Endothelial cell of umbilical vein (primary cell): ENCODE measurements at regions not wholly inside any gene's neighbourhood (a gene's known extent, or its start where the extent isn't known, plus 50 kb on each side); places are given as distances from the start of the nearest gene placed in this dataset.

Source experiments
- BruUV-seq: library from RNA; stranded (reverse); fragments of 400-500 nt; replicated peaks from 2 replicates; lab custom pipeline; 2021; lab: Mats Ljungman, UMichigan
- CTCF ChIA-PET: fragments of 300-600, 350-600 bp; sonication (Branson Sonifier 250); formaldehyde crosslinking; loops from one replicate; lab custom pipeline; 2021; ENCODE audit warnings: antibody characterized with exemption, inconsistent platforms; lab: Charles Lee
- POLR2A ChIA-PET: fragments of 300-600, 350-600 bp; sonication (Branson Sonifier 250); formaldehyde crosslinking; loops from one replicate; lab custom pipeline; 2021; ENCODE audit warnings: antibody characterized with exemption, inconsistent platforms; lab: Charles Lee
- DNase-seq: peaks from one replicate; pipeline ENCODE4 v3.0.0-alpha.2; 2011; ENCODE audit warnings: low read depth, low spot score
- FAIRE-seq: peaks from 2 replicates; lab custom pipeline; 2011; peaks lifted over from hg19 to GRCh38; lab: Jason Lieb, UNC
- H2AFZ ChIP-seq: 2 replicates; pipeline ENCODE4 v1.6.0; 2012; ENCODE audit warnings: low read depth, low read length, control low read depth, inconsistent platforms
- H3K27ac ChIP-seq: 2 replicates; pipeline ENCODE4 v1.5.1; 2011; ENCODE audit warnings: low read depth, mild to moderate bottlenecking, control low read depth, low read length, moderate library complexity; ENCODE audit not compliant: insufficient read depth
- H3K27me3 ChIP-seq, 2 experiments: 2 replicates each; pipeline versions ENCODE4 v1.6.0 to v1.6.1; 2011; ENCODE audit warnings: low read length in 2 of 2, mixed read lengths in 1 of 2; ENCODE audit not compliant: control insufficient read depth in 2 of 2, insufficient read depth in 2 of 2
- H3K36me3 ChIP-seq, 2 experiments: 2 replicates in 1 of 2; 3 replicates in 1 of 2; pipeline ENCODE4 v1.5.1; 2011; ENCODE audit warnings: low read length in 2 of 2, mild to moderate bottlenecking in 1 of 2, moderate library complexity in 1 of 2; ENCODE audit not compliant: control insufficient read depth in 2 of 2, insufficient read depth in 2 of 2; ENCODE audit errors: extremely low read depth in 1 of 2
- H3K4me1 ChIP-seq: 3 replicates; pipeline ENCODE4 v1.5.1; 2011; ENCODE audit warnings: mild to moderate bottlenecking, low read length; ENCODE audit not compliant: control insufficient read depth, insufficient read depth; ENCODE audit errors: extremely low read depth
- H3K4me2 ChIP-seq: 2 replicates; pipeline ENCODE4 v1.6.1; 2011; ENCODE audit warnings: low read length, control low read depth, mixed read lengths; ENCODE audit not compliant: insufficient read depth
- H3K4me3 ChIP-seq, 3 experiments: fragments of 200-600 bp in 1 of 3; sonication (generic), shearing (Covaris generic) in 1 of 3; replicated peaks in 1 of 3; 2 replicates each; pipeline ENCODE4 v1.5.1; 2011 to 2016; ENCODE audit warnings: control low read depth in 3 of 3, low read length in 3 of 3, mild to moderate bottlenecking in 2 of 3, inconsistent platforms in 1 of 3, low read depth in 1 of 3, moderate library complexity in 1 of 3; ENCODE audit not compliant: insufficient read depth in 1 of 3
- H3K79me2 ChIP-seq: 2 replicates; pipeline ENCODE4 v1.6.0; 2012; ENCODE audit warnings: low read length, inconsistent platforms; ENCODE audit not compliant: control insufficient read depth, insufficient read depth
- H3K9ac ChIP-seq: replicated peaks from 2 replicates; pipeline ENCODE3; 2011; ENCODE audit warnings: low read length, control low read depth; ENCODE audit not compliant: insufficient read depth; ENCODE audit errors: extremely low read depth
- H3K9me1 ChIP-seq: replicated peaks from 3 replicates; pipeline ENCODE4 v1.6.0; 2011; ENCODE audit warnings: mild to moderate bottlenecking, low read length; ENCODE audit not compliant: control insufficient read depth, insufficient read depth; ENCODE audit errors: extremely low read depth
- H3K9me3 ChIP-seq: replicated peaks from 2 replicates; pipeline ENCODE4 v1.5.1; 2012; ENCODE audit warnings: low read length, inconsistent platforms; ENCODE audit not compliant: control insufficient read depth, insufficient read depth
- H4K20me1 ChIP-seq: replicated peaks from 2 replicates; pipeline ENCODE3; 2011; ENCODE audit warnings: mild to moderate bottlenecking, low read length; ENCODE audit not compliant: control insufficient read depth, insufficient read depth; ENCODE audit errors: extremely low read depth
- CTCF ChIP-seq, 2 donors: IDR thresholded peaks; 1 replicate in 1 of 2; 2 replicates in 1 of 2; pipeline ENCODE4 v1.5.1; 2011; ENCODE audit warnings: low read length in 2 of 2, mild to moderate bottlenecking in 2 of 2, moderate library complexity in 2 of 2, control low read depth in 1 of 2, inconsistent platforms in 1 of 2, low read depth in 1 of 2; ENCODE audit not compliant: insufficient read depth in 1 of 2; ENCODE audit errors: extremely low read depth in 1 of 2
- EZH2 ChIP-seq: IDR thresholded peaks from 2 replicates; pipeline ENCODE4 v1.6.1; 2012; ENCODE audit warnings: borderline replicate concordance, low read depth, mild to moderate bottlenecking, moderate library complexity, low read length, inconsistent platforms; ENCODE audit not compliant: severe bottlenecking
- FOS ChIP-seq: IDR thresholded peaks from 2 replicates; pipeline ENCODE4 v1.6.1; 2011; ENCODE audit warnings: mild to moderate bottlenecking, low read length, moderate library complexity, borderline replicate concordance; ENCODE audit not compliant: insufficient read depth
- GATA2 ChIP-seq: IDR thresholded peaks from 2 replicates; pipeline ENCODE4 v1.7.0; 2011; ENCODE audit warnings: low read depth, mild to moderate bottlenecking, moderate library complexity, mixed read lengths, low read length; ENCODE audit not compliant: insufficient read length, insufficient read depth
- JUN ChIP-seq: IDR thresholded peaks from 2 replicates; pipeline ENCODE4 v1.6.1; 2011; ENCODE audit warnings: borderline replicate concordance, low read depth; ENCODE audit not compliant: insufficient read length, insufficient read depth
- MAX ChIP-seq: IDR thresholded peaks from 2 replicates; pipeline ENCODE4 v1.6.1; 2011; ENCODE audit not compliant: insufficient read depth, insufficient read length
- MYC ChIP-seq: IDR thresholded peaks from one replicate; pipeline ENCODE4 v1.6.1; 2011; ENCODE audit warnings: mild to moderate bottlenecking, low read depth, low read length
- POLR2A ChIP-seq: IDR thresholded peaks from 2 replicates; pipeline ENCODE4 v1.6.1; 2012; ENCODE audit warnings: low read depth, mild to moderate bottlenecking, control low read depth, low read length
- POLR2AphosphoS5 ChIP-seq: IDR thresholded peaks from 2 replicates; pipeline ENCODE4 v1.6.1; 2012; ENCODE audit warnings: low read depth, mild to moderate bottlenecking, control low read depth, low read length, moderate library complexity; ENCODE audit not compliant: insufficient read depth
- dilution Hi-C: fragments of 300-500 bp; cut with MboI; formaldehyde crosslinking; loops from one replicate; pipeline ENCODE4 v1.15.0; 2019; ENCODE audit warnings: low sequenced_read_pairs; ENCODE audit not compliant: extremely low pct_ligation_motif_present
- intact Hi-C: fragments of 100-400 bp; cut with micrococcal nuclease; formaldehyde crosslinking; loops from one replicate; pipeline ENCODE4 v1.10.0; 2022

GRCh38 chr5:6905423-6905822 lies 192.2 kb downstream of the TENT4A start:
- no peak for TF ChIP-seq POLR2AphosphoS5
- TF ChIP-seq JUN = no peak
- TF ChIP-seq MYC = no peak
- no peak for TF ChIP-seq GATA2
- no peak for TF ChIP-seq EZH2
- TF ChIP-seq FOS = no peak
- no peak for TF ChIP-seq POLR2A
- no peak for TF ChIP-seq CTCF (IDR thresholded peaks at IDR 0.05; ENCODE audit: extremely low read depth in 1 of 2, insufficient read depth in 1 of 2, low read depth in 1 of 2, low read length in 2 of 2)
- no peak for TF ChIP-seq MAX
- Histone ChIP-seq H3K9me1 (no peaks in the 10 kb centered on the region), H3K79me2 (no peaks in the 10 kb centered on the region), H3K4me1 (no peaks in the 10 kb centered on the region), H3K9ac (no peak overlapping the region), H3K27me3 (no peaks in the 10 kb centered on the region), H3K9me3 (peaks cover 3% of the 10 kb centered on the region), H2AFZ (no peak overlapping the region), H3K4me3 (no peak overlapping the region), H3K27ac (no peak overlapping the region), H3K36me3 (no peaks in the 10 kb centered on the region), H4K20me1 (no peaks in the 10 kb centered on the region), H3K4me2 (no peak overlapping the region)
- CTCF ChIA-PET = no interaction called here
- BruUV-seq = no TSS peak
- no peak for FAIRE-seq
- dilution Hi-C loops (no loop called here), intact Hi-C loops (no loop called here)
- DNase-seq = no peak
- POLR2A ChIA-PET = no interaction called here
